ENCODE measurements at regions not wholly inside any gene's neighbourhood (a gene's known extent, or its start where the extent isn't known, plus 50 kb on each side); places are given as distances from the start of the nearest gene placed in this dataset.

DNA sequence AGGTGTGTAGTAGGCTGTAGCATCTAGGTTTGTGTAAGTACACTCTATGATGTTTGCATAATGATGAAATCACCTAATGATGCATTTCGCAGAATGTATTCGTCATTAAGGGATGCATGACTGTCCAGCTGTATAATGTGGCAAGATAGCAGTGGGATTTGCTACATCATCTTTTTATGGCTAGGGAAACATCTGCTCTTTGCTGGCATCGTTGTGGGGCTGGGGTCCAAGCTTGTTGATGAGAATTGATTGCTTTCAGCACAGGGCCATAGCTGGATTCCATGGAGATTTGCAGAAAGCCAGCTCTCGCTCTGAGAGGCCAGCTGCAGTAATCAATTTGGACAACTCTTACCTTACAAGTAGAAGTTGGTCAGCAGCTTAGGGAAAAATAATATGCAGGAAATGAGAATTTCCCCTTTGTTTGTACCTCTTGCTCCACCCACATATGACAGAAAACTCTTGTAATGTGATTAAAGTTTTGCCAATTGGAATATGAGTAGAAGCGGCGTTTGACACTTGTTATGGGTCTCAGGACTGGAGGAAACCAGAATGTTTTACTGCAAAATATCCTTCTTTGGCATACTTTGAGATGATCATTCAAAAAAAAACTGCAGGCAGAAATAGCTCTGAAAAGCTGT, 310.5 kb downstream of the RAPGEF2 start:
- no peaks in the 10 kb centered on the region for H4K20me1 ChIP-seq (ENCODE audit: control insufficient read depth, insufficient read depth, low read length, poor library complexity, severe bottlenecking)
- H3K4me1 Mint-ChIP-seq: no peaks in the 10 kb centered on the region
- peaks cover under 1% of the 10 kb centered on the region for H3K9me3 Mint-ChIP-seq (ENCODE audit: insufficient read depth)
- no peak overlapping the region for H3K4me3 ChIP-seq (ENCODE audit: control extremely low read depth in 1 of 5, extremely low read depth in 1 of 5, insufficient read depth in 1 of 5, low read depth in 2 of 5, low read length in 4 of 5)
- H3K27me3 Mint-ChIP-seq: peaks cover 8% of the 10 kb centered on the region
- H3K79me2 ChIP-seq (ENCODE audit: control insufficient read depth, insufficient read depth, low read length): no peaks in the 10 kb centered on the region
- no peaks in the 10 kb centered on the region for H3K36me3 ChIP-seq (replicated peaks in 1 of 2; ENCODE audit: control extremely low read depth in 1 of 2, control insufficient read depth in 1 of 2, extremely low read depth in 1 of 2, insufficient read depth in 2 of 2, low read length in 1 of 2)
- intact Hi-C loops (cut with micrococcal nuclease): no loop called here
- H3K9ac ChIP-seq (ENCODE audit: low read length): no peak overlapping the region
- no peaks in the 10 kb centered on the region for H3K4me1 ChIP-seq (ENCODE audit: control insufficient read depth in 2 of 2, insufficient read depth in 2 of 2, low read length in 2 of 2)
- CTCF ChIA-PET: no interaction called here
- H3K9me3 ChIP-seq (ENCODE audit: control extremely low read depth in 1 of 3, control insufficient read depth in 2 of 3, insufficient read depth in 1 of 3, low read length in 2 of 3): peaks cover 0 to 7% (median 0%) of the 10 kb centered on the region in 3 donors
- no peak overlapping the region for H3K27ac ChIP-seq (ENCODE audit: low read length in 2 of 2)
- DNase-seq: no peak
- no peak overlapping the region for H3K4me2 ChIP-seq (replicated peaks; ENCODE audit: low read depth, low read length, poor library complexity, severe bottlenecking)
- TF ChIP-seq, protein P1, sequence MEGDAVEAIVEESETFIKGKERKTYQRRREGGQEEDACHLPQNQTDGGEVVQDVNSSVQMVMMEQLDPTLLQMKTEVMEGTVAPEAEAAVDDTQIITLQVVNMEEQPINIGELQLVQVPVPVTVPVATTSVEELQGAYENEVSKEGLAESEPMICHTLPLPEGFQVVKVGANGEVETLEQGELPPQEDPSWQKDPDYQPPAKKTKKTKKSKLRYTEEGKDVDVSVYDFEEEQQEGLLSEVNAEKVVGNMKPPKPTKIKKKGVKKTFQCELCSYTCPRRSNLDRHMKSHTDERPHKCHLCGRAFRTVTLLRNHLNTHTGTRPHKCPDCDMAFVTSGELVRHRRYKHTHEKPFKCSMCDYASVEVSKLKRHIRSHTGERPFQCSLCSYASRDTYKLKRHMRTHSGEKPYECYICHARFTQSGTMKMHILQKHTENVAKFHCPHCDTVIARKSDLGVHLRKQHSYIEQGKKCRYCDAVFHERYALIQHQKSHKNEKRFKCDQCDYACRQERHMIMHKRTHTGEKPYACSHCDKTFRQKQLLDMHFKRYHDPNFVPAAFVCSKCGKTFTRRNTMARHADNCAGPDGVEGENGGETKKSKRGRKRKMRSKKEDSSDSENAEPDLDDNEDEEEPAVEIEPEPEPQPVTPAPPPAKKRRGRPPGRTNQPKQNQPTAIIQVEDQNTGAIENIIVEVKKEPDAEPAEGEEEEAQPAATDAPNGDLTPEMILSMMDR (IDR thresholded peaks at IDR 0.05): no peak
- TF ChIP-seq EZH2 (IDR thresholded peaks at IDR 0.05; ENCODE audit: borderline replicate concordance, insufficient read depth, low read depth, low read length, poor library complexity, severe bottlenecking): no peak
- no peak overlapping the region for H3K27ac Mint-ChIP-seq
- H3K27me3 ChIP-seq (replicated peaks in 1 of 4; ENCODE audit: control extremely low read depth in 1 of 4, control insufficient read depth in 3 of 4, insufficient read depth in 4 of 4, low read length in 3 of 4): no peaks in the 10 kb centered on the region
- 51% methylated on average over 2 of the region's 6 CpGs for WGBS (ENCODE audit: insufficient coverage)
- no peak overlapping the region for H2AFZ ChIP-seq (ENCODE audit: insufficient read depth, low read depth, low read length, poor library complexity, severe bottlenecking)
- H3K4me3 Mint-ChIP-seq: no peak overlapping the region
- POLR2A ChIA-PET: no interaction called here
- ATAC-seq (ENCODE audit: low read depth): no peak

DNA sequence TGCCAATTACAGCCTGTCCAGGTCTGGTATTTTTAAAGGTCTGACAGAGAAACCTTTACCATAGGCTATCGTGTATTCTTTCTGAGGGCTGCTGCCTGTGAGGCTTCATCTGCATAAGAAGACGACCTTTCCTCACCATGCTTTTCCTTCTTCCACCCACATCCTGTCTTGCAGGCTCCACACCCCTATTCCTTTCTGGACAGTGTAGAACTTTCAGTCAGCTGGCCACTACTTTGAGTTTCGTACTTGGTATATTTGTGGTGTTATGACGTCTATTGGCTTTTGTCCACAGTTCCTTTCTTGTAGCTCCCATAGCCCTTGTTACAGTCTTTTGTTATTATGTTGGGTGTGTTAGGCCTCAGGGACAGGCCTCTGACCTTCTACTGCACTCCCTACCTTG, 311.4 kb downstream of the RAPGEF2 start:
- POLR2A ChIA-PET: no interaction called here
- no peak overlapping the region for H3K9ac ChIP-seq (ENCODE audit: low read length)
- H3K4me2 ChIP-seq (replicated peaks; ENCODE audit: low read depth, low read length, poor library complexity, severe bottlenecking): no peak overlapping the region
- H3K79me2 ChIP-seq (ENCODE audit: control insufficient read depth, insufficient read depth, low read length): no peaks in the 10 kb centered on the region
- no peak overlapping the region for H3K4me3 ChIP-seq (ENCODE audit: control extremely low read depth in 1 of 5, extremely low read depth in 1 of 5, insufficient read depth in 1 of 5, low read depth in 2 of 5, low read length in 4 of 5)
- H3K36me3 ChIP-seq (replicated peaks in 1 of 2; ENCODE audit: control extremely low read depth in 1 of 2, control insufficient read depth in 1 of 2, extremely low read depth in 1 of 2, insufficient read depth in 2 of 2, low read length in 1 of 2): no peaks in the 10 kb centered on the region
- intact Hi-C loops (cut with micrococcal nuclease): no loop called here
- ATAC-seq (ENCODE audit: low read depth): no peak
- peaks cover 8% of the 10 kb centered on the region for H3K27me3 Mint-ChIP-seq
- H3K9me3 ChIP-seq (ENCODE audit: control extremely low read depth in 1 of 3, control insufficient read depth in 2 of 3, insufficient read depth in 1 of 3, low read length in 2 of 3): peaks cover 0 to 7% (median 0%) of the 10 kb centered on the region in 3 donors
- CTCF ChIA-PET: no interaction called here
- 100% methylated on average over 1 of the region's 4 CpGs for WGBS (ENCODE audit: insufficient coverage)
- H4K20me1 ChIP-seq (ENCODE audit: control insufficient read depth, insufficient read depth, low read length, poor library complexity, severe bottlenecking): no peaks in the 10 kb centered on the region
- no peak overlapping the region for H3K4me3 Mint-ChIP-seq
- no peaks in the 10 kb centered on the region for H3K4me1 Mint-ChIP-seq
- no peak overlapping the region for H3K27ac ChIP-seq (ENCODE audit: low read length in 2 of 2)
- peaks cover 2% of the 10 kb centered on the region for H3K9me3 Mint-ChIP-seq (ENCODE audit: insufficient read depth)
- H3K27me3 ChIP-seq (replicated peaks in 1 of 4; ENCODE audit: control extremely low read depth in 1 of 4, control insufficient read depth in 3 of 4, insufficient read depth in 4 of 4, low read length in 3 of 4): no peaks in the 10 kb centered on the region
- no peak overlapping the region for H3K27ac Mint-ChIP-seq
- H2AFZ ChIP-seq (ENCODE audit: insufficient read depth, low read depth, low read length, poor library complexity, severe bottlenecking): no peak overlapping the region
- DNase-seq: no peak
- TF ChIP-seq, protein P1 (IDR thresholded peaks at IDR 0.05): no peak
- no peak for TF ChIP-seq EZH2 (IDR thresholded peaks at IDR 0.05; ENCODE audit: borderline replicate concordance, insufficient read depth, low read depth, low read length, poor library complexity, severe bottlenecking)
- H3K4me1 ChIP-seq (ENCODE audit: control insufficient read depth in 2 of 2, insufficient read depth in 2 of 2, low read length in 2 of 2): no peaks in the 10 kb centered on the region

All from B cell (primary cell).